Thymus (tissue), 11 donors: ENCODE measurements at regions not wholly inside any gene's neighbourhood (a gene's known extent, or its start where the extent isn't known, plus 50 kb on each side); places are given as distances from the start of the nearest gene placed in this dataset.
"Not testable (repeated sequence)": the region's sequence is repeated elsewhere in the genome, so short reads cannot be mapped to it uniquely, and the experiment has no call there.

Experiments
- DNase-seq, 9 donors: peaks; one replicate each; pipeline ENCODE4 v3.0.0-alpha.2; 2013; ENCODE audit warnings: low spot score in 9 of 9, low read depth in 6 of 9, missing footprints in 1 of 9
- H3K27ac ChIP-seq, 2 donors: one replicate each; pipeline ENCODE4 v1.5.1; 2013; ENCODE audit warnings: control low read depth in 1 of 2, low read depth in 1 of 2, low read length in 1 of 2, mild to moderate bottlenecking in 1 of 2, moderate library complexity in 1 of 2
- H3K27me3 ChIP-seq, 2 donors: one replicate each; pipeline ENCODE4 v1.5.1; 2013; ENCODE audit warnings: low read length in 1 of 2; ENCODE audit not compliant: control insufficient read depth in 2 of 2, insufficient read depth in 1 of 2
- H3K36me3 ChIP-seq, 2 donors: one replicate each; pipeline ENCODE4 v1.5.1; 2013; ENCODE audit warnings: low read length in 1 of 2, mild to moderate bottlenecking in 1 of 2, moderate library complexity in 1 of 2; ENCODE audit not compliant: control insufficient read depth in 2 of 2, insufficient read depth in 2 of 2
- H3K4me1 ChIP-seq, 2 donors: one replicate each; pipeline ENCODE4 v1.5.1; 2013; ENCODE audit warnings: low read length in 2 of 2; ENCODE audit not compliant: control insufficient read depth in 2 of 2, insufficient read depth in 2 of 2
- H3K4me3 ChIP-seq, 2 donors: one replicate each; pipeline ENCODE4 v1.5.1; 2013; ENCODE audit warnings: low read length in 2 of 2, control low read depth in 1 of 2, mild to moderate bottlenecking in 1 of 2
- H3K9me3 ChIP-seq, 2 donors: one replicate each; pipeline ENCODE4 v1.5.1; 2013; ENCODE audit warnings: low read length in 1 of 2, mild to moderate bottlenecking in 1 of 2; ENCODE audit not compliant: control insufficient read depth in 2 of 2, insufficient read depth in 1 of 2
- WGBS: extraction: QIAGEN DNeasy Blood & Tissue Kit; methylation state at CpG from one replicate; pipeline ENCODE4 v1.1.7; 2013; 5-methylcytosine and 5-hydroxymethylcytosine counted together
- donor health status: healthy.

- no peaks in the 10 kb centered on the region for H3K4me1 ChIP-seq
- DNase-seq, result no peak
- H3K4me3 ChIP-seq, result no peak overlapping the region
- no peaks in the 10 kb centered on the region for H3K27me3 ChIP-seq
- H3K27ac ChIP-seq, result no peak overlapping the region
- 100% methylated on average over 1 of the region's 1 CpG for WGBS
- H3K9me3 ChIP-seq, result no peaks in the 10 kb centered on the region
- H3K36me3 ChIP-seq, result no peaks in the 10 kb centered on the region
These were observed 122.5 kb upstream of the GRIN3A start for GRCh38 chr9:101860920-101861319.

- Histone ChIP-seq H3K27ac (no peak overlapping the region), H3K36me3 (no peaks in the 10 kb centered on the region), H3K4me1 (no peaks in the 10 kb centered on the region), H3K9me3 (no peaks in the 10 kb centered on the region), H3K4me3 (no peak overlapping the region), H3K27me3 (no peaks in the 10 kb centered on the region)
- WGBS, result 95% methylated on average over 3 of the region's 3 CpGs
- DNase-seq, result no peak
These were observed 121.2 kb upstream of the GRIN3A start for GRCh38 chr9:101859620-101860019.

GRCh38 chr9:101858026-101858425 is 119.6 kb upstream of the GRIN3A start:
- DNase-seq, result no peak
- H3K27me3 ChIP-seq, result no peaks in the 10 kb centered on the region
- no peaks in the 10 kb centered on the region for H3K4me1 ChIP-seq
- 87% methylated on average over 5 of the region's 5 CpGs for WGBS
- no peak overlapping the region for H3K4me3 ChIP-seq
- H3K36me3 ChIP-seq, result no peaks in the 10 kb centered on the region
- no peaks in the 10 kb centered on the region for H3K9me3 ChIP-seq
- H3K27ac ChIP-seq, result no peak overlapping the region

GRCh38 chr9:101849102-101849707 is 110.8 kb upstream of the GRIN3A start:
- no peak for DNase-seq
- H3K27ac ChIP-seq, result no peak overlapping the region
- H3K27me3 ChIP-seq, result no peaks in the 10 kb centered on the region
- no peaks in the 10 kb centered on the region for H3K36me3 ChIP-seq
- no peak overlapping the region for H3K4me3 ChIP-seq
- no peaks in the 10 kb centered on the region for H3K9me3 ChIP-seq
- no peaks in the 10 kb centered on the region for H3K4me1 ChIP-seq
- WGBS, result 73% methylated on average over 1 of the region's 1 CpG

- WGBS, result 89% methylated on average over 6 of the region's 6 CpGs
- Histone ChIP-seq H3K4me3 (no peak overlapping the region), H3K9me3 (no peaks in the 10 kb centered on the region), H3K4me1 (no peaks in the 10 kb centered on the region), H3K36me3 (no peaks in the 10 kb centered on the region), H3K27ac (no peak overlapping the region), H3K27me3 (no peaks in the 10 kb centered on the region)
- DNase-seq, result no peak
These were observed 110.1 kb upstream of the GRIN3A start for GRCh38 chr9:101848485-101848919.

GRCh38 chr9:101846161-101846560 is 107.7 kb upstream of the GRIN3A start:
- H3K36me3 ChIP-seq, result no peaks in the 10 kb centered on the region
- WGBS, result 92% methylated on average over 4 of the region's 4 CpGs
- DNase-seq, result no peak

GRCh38 chr9:101840694-101841188 is 102.3 kb upstream of the GRIN3A start:
- Histone ChIP-seq H3K4me1 (no peaks in the 10 kb centered on the region), H3K9me3 (no peaks in the 10 kb centered on the region), H3K4me3 (no peak overlapping the region), H3K36me3 (no peaks in the 10 kb centered on the region), H3K27ac (no peak overlapping the region), H3K27me3 (no peaks in the 10 kb centered on the region)
- DNase-seq, result no peak

More at GRCh38 chr9:101846161-101846560, 107.7 kb upstream of the GRIN3A start:
- H3K4me1 ChIP-seq, result no peaks in the 10 kb centered on the region
- no peaks in the 10 kb centered on the region for H3K9me3 ChIP-seq
- no peak overlapping the region for H3K4me3 ChIP-seq
- no peak overlapping the region for H3K27ac ChIP-seq
- no peaks in the 10 kb centered on the region for H3K27me3 ChIP-seq

GRCh38 chr9:101838988-101839387 is 100.5 kb upstream of the GRIN3A start:
- H3K27ac ChIP-seq, DNase-seq, H3K36me3 ChIP-seq, H3K4me1 ChIP-seq, H3K9me3 ChIP-seq, H3K27me3 ChIP-seq, H3K4me3 ChIP-seq: not testable (repeated sequence)
- WGBS, result 93% methylated on average over 4 of the region's 4 CpGs

- whole genome bisulfite sequencing, result 46% methylated on average over 2 of the region's 2 CpGs
- Histone ChIP-seq H3K4me3 (no peak overlapping the region), H3K27me3 (no peaks in the 10 kb centered on the region), H3K36me3 (no peaks in the 10 kb centered on the region), H3K9me3 (no peaks in the 10 kb centered on the region), H3K4me1 (no peaks in the 10 kb centered on the region), H3K27ac (no peak overlapping the region)
- no peak for DNase-seq
These were observed 97.6 kb upstream of the GRIN3A start for GRCh38 chr9:101836021-101836420.
